Liver (tissue), 8 donors: ENCODE measurements at regions not wholly inside any gene's neighbourhood (a gene's known extent, or its start where the extent isn't known, plus 50 kb on each side); places are given as distances from the start of the nearest gene placed in this dataset.

Experiments
- DNase-seq: peaks from one replicate; pipeline ENCODE4 v3.0.0-alpha.2; 2017; ENCODE audit warnings: low spot score
- H3K27ac ChIP-seq, 2 donors: one replicate each; pipeline ENCODE4 v1.7.0; 2013; ENCODE audit warnings: inconsistent platforms in 2 of 2, low read length in 2 of 2, control low read depth in 1 of 2, low read depth in 1 of 2, mild to moderate bottlenecking in 1 of 2
- H3K27me3 ChIP-seq, 4 donors: one replicate each; pipeline versions ENCODE4 v1.6.1 to v1.7.0; 2013; ENCODE audit warnings: low read length in 3 of 4, inconsistent platforms in 1 of 4, mild to moderate bottlenecking in 1 of 4, moderate library complexity in 1 of 4; ENCODE audit not compliant: control insufficient read depth in 4 of 4, insufficient read depth in 4 of 4
- H3K36me3 ChIP-seq, 4 donors: one replicate each; pipeline versions ENCODE4 v1.6.1 to v1.7.0; 2013; ENCODE audit warnings: low read length in 3 of 4, mild to moderate bottlenecking in 3 of 4, low read depth in 1 of 4, moderate library complexity in 1 of 4; ENCODE audit not compliant: control insufficient read depth in 4 of 4, insufficient read depth in 3 of 4
- H3K4me1 ChIP-seq, 4 donors: one replicate each; pipeline versions ENCODE4 v1.6.1 to v1.7.0; 2013; ENCODE audit warnings: low read length in 3 of 4, mild to moderate bottlenecking in 3 of 4, moderate library complexity in 1 of 4; ENCODE audit not compliant: control insufficient read depth in 4 of 4, insufficient read depth in 4 of 4
- H3K4me3 ChIP-seq, 3 donors: one replicate each; pipeline versions ENCODE4 v1.6.1 to v1.7.0; 2013; ENCODE audit warnings: low read length in 3 of 3, control low read depth in 1 of 3, low read depth in 1 of 3, mild to moderate bottlenecking in 1 of 3
- H3K9ac ChIP-seq, 2 donors: one replicate each; pipeline ENCODE4 v1.7.0; 2013; ENCODE audit warnings: low read length in 2 of 2, mild to moderate bottlenecking in 2 of 2, moderate library complexity in 2 of 2, control low read depth in 1 of 2, low read depth in 1 of 2
- H3K9me3 ChIP-seq, 4 donors: one replicate each; pipeline versions ENCODE4 v1.6.1 to v1.7.0; 2013; ENCODE audit warnings: low read length in 3 of 4; ENCODE audit not compliant: control insufficient read depth in 4 of 4
- EGR1 ChIP-seq, 2 donors: IDR thresholded peaks; 2 replicates each; pipeline ENCODE4 v1.6.1; 2016 to 2018; ENCODE audit warnings: antibody characterized with exemption in 2 of 2, low read depth in 2 of 2
- FOXA1 ChIP-seq: IDR thresholded peaks from 2 replicates; pipeline ENCODE4 v1.6.1; 2016; ENCODE audit warnings: antibody characterized with exemption
- FOXA2 ChIP-seq: IDR thresholded peaks from 2 replicates; pipeline ENCODE4 v1.6.1; 2016; ENCODE audit warnings: antibody characterized with exemption
- HNF4A ChIP-seq, 2 donors: conservative IDR thresholded peaks; 2 replicates each; pipeline ENCODE4 v1.6.1; 2016; ENCODE audit warnings: antibody characterized with exemption in 2 of 2, mild to moderate bottlenecking in 2 of 2
- HNF4G ChIP-seq: IDR thresholded peaks from 2 replicates; pipeline ENCODE4 v1.6.1; 2016; ENCODE audit warnings: antibody characterized with exemption
- JUND ChIP-seq, 2 donors: IDR thresholded peaks; 2 replicates each; pipeline ENCODE4 v1.6.1; 2016; ENCODE audit warnings: antibody characterized with exemption in 2 of 2
- NR2F2 ChIP-seq: IDR thresholded peaks from 2 replicates; pipeline ENCODE4 v1.6.1; 2016; ENCODE audit warnings: antibody characterized with exemption
- RAD21 ChIP-seq, 2 donors: IDR thresholded peaks; 2 replicates each; pipeline ENCODE4 v1.6.1; 2016; ENCODE audit warnings: antibody characterized with exemption in 2 of 2, mild to moderate bottlenecking in 2 of 2
- RXRA ChIP-seq, 2 donors: IDR thresholded peaks; 2 replicates each; pipeline ENCODE4 v1.6.1; 2017 to 2018; ENCODE audit warnings: antibody characterized with exemption in 2 of 2, mild to moderate bottlenecking in 1 of 2
- SP1 ChIP-seq: IDR thresholded peaks from 2 replicates; pipeline ENCODE4 v1.6.1; 2018; ENCODE audit warnings: antibody characterized with exemption, mild to moderate bottlenecking
- TAF1 ChIP-seq: conservative IDR thresholded peaks from 2 replicates; pipeline ENCODE4 v1.6.1; 2016; ENCODE audit warnings: antibody characterized with exemption, mild to moderate bottlenecking
- YY1 ChIP-seq: IDR thresholded peaks from 2 replicates; pipeline ENCODE4 v1.6.1; 2016; ENCODE audit warnings: antibody characterized with exemption, mild to moderate bottlenecking
- WGBS: extraction: QIAGEN DNeasy Blood & Tissue Kit; methylation state at CpG from one replicate; pipeline ENCODE4 v1.1.7; 2013; 5-methylcytosine and 5-hydroxymethylcytosine counted together
- TF ChIP-seq, protein P1 (sequence below): IDR thresholded peaks from 2 replicates; pipeline ENCODE4 v1.6.1; 2016; ENCODE audit warnings: antibody characterized with exemption
- TF ChIP-seq, protein P2 (sequence below): fragments of 150-350 bp; IDR thresholded peaks from 2 replicates; pipeline ENCODE4 v1.5.1; 2017; ENCODE audit warnings: improper control_type of control experiment, low read depth, low read length; ENCODE audit not compliant: missing input control
- TF ChIP-seq, protein P3 (sequence below): IDR thresholded peaks from 2 replicates; pipeline ENCODE4 v1.6.1; 2016; ENCODE audit warnings: antibody characterized with exemption
- TF ChIP-seq, protein P4 (sequence below): IDR thresholded peaks from 2 replicates; pipeline ENCODE4 v1.6.1; 2016; ENCODE audit warnings: antibody characterized with exemption, mild to moderate bottlenecking
- TF ChIP-seq, protein P5 (sequence below): IDR thresholded peaks from 2 replicates; pipeline ENCODE4 v1.6.1; 2016; ENCODE audit warnings: antibody characterized with exemption
- donor health status: healthy.
- donor health status: healthy.
- donor health status: healthy.
- donor health status: healthy.
- donor health status: healthy.

DNA sequence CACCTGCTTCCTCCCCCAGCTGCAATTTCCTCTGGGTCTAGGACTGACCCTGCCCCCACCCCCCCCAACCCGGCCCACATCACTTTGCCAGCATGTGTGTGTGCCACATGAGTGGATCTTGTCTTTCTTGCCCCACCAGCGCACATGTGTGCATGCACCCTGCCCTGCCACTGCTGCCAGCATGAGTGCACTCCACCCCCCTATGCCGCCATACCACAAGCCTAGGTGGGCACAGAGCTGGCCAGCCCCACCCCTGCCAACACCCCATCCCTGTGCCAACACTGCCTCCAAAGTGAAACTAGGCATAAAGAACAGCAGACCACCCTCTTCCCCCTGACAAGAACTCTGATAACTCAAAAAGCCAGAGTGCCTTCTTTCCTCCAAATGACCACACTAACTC lies 296.3 kb upstream of the SGO1 start:
- H3K36me3 ChIP-seq: no peaks in the 10 kb centered on the region
- no peak for DNase-seq
- no peak overlapping the region for H3K27ac ChIP-seq
- H3K27me3 ChIP-seq: no peaks in the 10 kb centered on the region
- no peaks in the 10 kb centered on the region for H3K4me1 ChIP-seq
- no peak overlapping the region for H3K9ac ChIP-seq
- 79% methylated on average over 3 of the region's 3 CpGs for WGBS
- peaks cover 2 to 11% (median 4%) of the 10 kb centered on the region in 4 donors for H3K9me3 ChIP-seq
- TF ChIP-seq NR2F2 (no peak), RXRA (IDR thresholded peaks at IDR 0.05) (no peak), HNF4A (conservative IDR thresholded peaks at IDR 0.05) (no peak), SP1 (no peak), YY1 (no peak), JUND (IDR thresholded peaks at IDR 0.05) (no peak), FOXA1 (no peak), RAD21 (IDR thresholded peaks at IDR 0.05) (no peak)
- TF ChIP-seq, protein P1, sequence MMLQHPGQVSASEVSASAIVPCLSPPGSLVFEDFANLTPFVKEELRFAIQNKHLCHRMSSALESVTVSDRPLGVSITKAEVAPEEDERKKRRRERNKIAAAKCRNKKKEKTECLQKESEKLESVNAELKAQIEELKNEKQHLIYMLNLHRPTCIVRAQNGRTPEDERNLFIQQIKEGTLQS: no peak
- TF ChIP-seq, protein P2, sequence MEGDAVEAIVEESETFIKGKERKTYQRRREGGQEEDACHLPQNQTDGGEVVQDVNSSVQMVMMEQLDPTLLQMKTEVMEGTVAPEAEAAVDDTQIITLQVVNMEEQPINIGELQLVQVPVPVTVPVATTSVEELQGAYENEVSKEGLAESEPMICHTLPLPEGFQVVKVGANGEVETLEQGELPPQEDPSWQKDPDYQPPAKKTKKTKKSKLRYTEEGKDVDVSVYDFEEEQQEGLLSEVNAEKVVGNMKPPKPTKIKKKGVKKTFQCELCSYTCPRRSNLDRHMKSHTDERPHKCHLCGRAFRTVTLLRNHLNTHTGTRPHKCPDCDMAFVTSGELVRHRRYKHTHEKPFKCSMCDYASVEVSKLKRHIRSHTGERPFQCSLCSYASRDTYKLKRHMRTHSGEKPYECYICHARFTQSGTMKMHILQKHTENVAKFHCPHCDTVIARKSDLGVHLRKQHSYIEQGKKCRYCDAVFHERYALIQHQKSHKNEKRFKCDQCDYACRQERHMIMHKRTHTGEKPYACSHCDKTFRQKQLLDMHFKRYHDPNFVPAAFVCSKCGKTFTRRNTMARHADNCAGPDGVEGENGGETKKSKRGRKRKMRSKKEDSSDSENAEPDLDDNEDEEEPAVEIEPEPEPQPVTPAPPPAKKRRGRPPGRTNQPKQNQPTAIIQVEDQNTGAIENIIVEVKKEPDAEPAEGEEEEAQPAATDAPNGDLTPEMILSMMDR: no peak
- TF ChIP-seq, protein P3, sequence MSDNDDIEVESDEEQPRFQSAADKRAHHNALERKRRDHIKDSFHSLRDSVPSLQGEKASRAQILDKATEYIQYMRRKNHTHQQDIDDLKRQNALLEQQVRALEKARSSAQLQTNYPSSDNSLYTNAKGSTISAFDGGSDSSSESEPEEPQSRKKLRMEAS: no peak
- TF ChIP-seq, protein P4, sequence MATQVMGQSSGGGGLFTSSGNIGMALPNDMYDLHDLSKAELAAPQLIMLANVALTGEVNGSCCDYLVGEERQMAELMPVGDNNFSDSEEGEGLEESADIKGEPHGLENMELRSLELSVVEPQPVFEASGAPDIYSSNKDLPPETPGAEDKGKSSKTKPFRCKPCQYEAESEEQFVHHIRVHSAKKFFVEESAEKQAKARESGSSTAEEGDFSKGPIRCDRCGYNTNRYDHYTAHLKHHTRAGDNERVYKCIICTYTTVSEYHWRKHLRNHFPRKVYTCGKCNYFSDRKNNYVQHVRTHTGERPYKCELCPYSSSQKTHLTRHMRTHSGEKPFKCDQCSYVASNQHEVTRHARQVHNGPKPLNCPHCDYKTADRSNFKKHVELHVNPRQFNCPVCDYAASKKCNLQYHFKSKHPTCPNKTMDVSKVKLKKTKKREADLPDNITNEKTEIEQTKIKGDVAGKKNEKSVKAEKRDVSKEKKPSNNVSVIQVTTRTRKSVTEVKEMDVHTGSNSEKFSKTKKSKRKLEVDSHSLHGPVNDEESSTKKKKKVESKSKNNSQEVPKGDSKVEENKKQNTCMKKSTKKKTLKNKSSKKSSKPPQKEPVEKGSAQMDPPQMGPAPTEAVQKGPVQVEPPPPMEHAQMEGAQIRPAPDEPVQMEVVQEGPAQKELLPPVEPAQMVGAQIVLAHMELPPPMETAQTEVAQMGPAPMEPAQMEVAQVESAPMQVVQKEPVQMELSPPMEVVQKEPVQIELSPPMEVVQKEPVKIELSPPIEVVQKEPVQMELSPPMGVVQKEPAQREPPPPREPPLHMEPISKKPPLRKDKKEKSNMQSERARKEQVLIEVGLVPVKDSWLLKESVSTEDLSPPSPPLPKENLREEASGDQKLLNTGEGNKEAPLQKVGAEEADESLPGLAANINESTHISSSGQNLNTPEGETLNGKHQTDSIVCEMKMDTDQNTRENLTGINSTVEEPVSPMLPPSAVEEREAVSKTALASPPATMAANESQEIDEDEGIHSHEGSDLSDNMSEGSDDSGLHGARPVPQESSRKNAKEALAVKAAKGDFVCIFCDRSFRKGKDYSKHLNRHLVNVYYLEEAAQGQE: no peak
- TF ChIP-seq, protein P5, sequence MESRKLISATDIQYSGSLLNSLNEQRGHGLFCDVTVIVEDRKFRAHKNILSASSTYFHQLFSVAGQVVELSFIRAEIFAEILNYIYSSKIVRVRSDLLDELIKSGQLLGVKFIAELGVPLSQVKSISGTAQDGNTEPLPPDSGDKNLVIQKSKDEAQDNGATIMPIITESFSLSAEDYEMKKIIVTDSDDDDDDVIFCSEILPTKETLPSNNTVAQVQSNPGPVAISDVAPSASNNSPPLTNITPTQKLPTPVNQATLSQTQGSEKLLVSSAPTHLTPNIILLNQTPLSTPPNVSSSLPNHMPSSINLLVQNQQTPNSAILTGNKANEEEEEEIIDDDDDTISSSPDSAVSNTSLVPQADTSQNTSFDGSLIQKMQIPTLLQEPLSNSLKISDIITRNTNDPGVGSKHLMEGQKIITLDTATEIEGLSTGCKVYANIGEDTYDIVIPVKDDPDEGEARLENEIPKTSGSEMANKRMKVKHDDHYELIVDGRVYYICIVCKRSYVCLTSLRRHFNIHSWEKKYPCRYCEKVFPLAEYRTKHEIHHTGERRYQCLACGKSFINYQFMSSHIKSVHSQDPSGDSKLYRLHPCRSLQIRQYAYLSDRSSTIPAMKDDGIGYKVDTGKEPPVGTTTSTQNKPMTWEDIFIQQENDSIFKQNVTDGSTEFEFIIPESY: no peak
- no peak overlapping the region for H3K4me3 ChIP-seq

DNA sequence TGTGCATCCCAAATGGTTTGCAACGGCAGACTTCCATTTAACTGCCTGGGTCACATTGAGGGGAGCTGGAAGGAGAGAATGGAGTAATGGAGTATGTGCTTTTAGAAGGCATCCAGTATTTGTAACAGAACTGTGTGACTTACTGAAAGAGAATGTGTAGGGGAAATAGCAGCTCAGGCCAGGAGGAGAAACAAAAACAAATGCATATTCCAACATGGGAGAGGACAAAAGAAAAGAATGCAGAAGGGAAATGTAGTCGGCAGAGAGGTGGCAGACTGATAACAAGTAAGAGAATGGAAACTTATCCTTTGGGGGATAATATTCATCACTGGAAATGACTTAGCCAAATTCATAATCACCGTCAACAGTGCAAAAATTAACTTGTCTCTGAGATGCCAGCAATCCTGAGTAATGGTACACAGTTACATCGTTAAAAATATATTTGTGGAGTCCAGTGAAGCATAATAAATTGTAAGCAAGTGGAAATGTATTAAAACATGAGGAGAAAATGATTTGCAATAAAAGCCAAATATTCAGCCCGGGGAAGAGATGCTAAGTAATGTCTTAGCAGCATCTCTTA lies 294.9 kb upstream of the SGO1 start:
- Histone ChIP-seq H3K9ac (no peak overlapping the region), H3K9me3 (peaks cover 2 to 11% (median 4%) of the 10 kb centered on the region in 4 donors), H3K27ac (no peak overlapping the region), H3K27me3 (no peaks in the 10 kb centered on the region), H3K36me3 (no peaks in the 10 kb centered on the region), H3K4me1 (no peaks in the 10 kb centered on the region), H3K4me3 (no peak overlapping the region)
- TF ChIP-seq HNF4A (conservative IDR thresholded peaks at IDR 0.05): no peak
- TF ChIP-seq RXRA (IDR thresholded peaks at IDR 0.05): no peak
- TF ChIP-seq SP1: no peak
- no peak for TF ChIP-seq HNF4G
- TF ChIP-seq, protein P1: no peak
- TF ChIP-seq EGR1 (IDR thresholded peaks at IDR 0.05; ENCODE audit: low read depth in 2 of 2): no peak
- TF ChIP-seq, protein P4: no peak
- TF ChIP-seq, protein P3: no peak
- TF ChIP-seq, protein P2: no peak
- TF ChIP-seq TAF1: no peak
- TF ChIP-seq FOXA2: no peak
- no peak for TF ChIP-seq JUND (IDR thresholded peaks at IDR 0.05)
- DNase-seq: no peak
- 66% methylated on average over 5 of the region's 5 CpGs for WGBS
